WERI-Rb-1 (cell line): ENCODE measurements at regions not wholly inside any gene's neighbourhood (a gene's known extent, or its start where the extent isn't known, plus 50 kb on each side); places are given as distances from the start of the nearest gene placed in this dataset.

ENCODE experiments used
- DNase-seq: peaks from one replicate; pipeline ENCODE4 v3.0.0-alpha.2; 2020
- H3K27ac ChIP-seq: fragments of 250-450 bp; sonication (Bioruptor Pico); 2 replicates; pipeline ENCODE4 v1.5.1; 2020; ENCODE audit warnings: mild to moderate bottlenecking, moderate library complexity
- H3K27me3 ChIP-seq: fragments of 250-450 bp; sonication (Bioruptor Pico); 2 replicates; pipeline ENCODE4 v1.5.1; 2021; ENCODE audit warnings: mild to moderate bottlenecking, low read depth, moderate library complexity; ENCODE audit not compliant: insufficient read depth, severe bottlenecking
- H3K36me3 ChIP-seq: fragments of 250-450 bp; sonication (Bioruptor Pico); 2 replicates; pipeline ENCODE4 v1.5.1; 2020; ENCODE audit warnings: mild to moderate bottlenecking, moderate library complexity
- H3K4me3 ChIP-seq: 2 replicates; pipeline ENCODE4 v1.5.1; 2011; ENCODE audit warnings: low read depth, mild to moderate bottlenecking, control low read depth, low read length
- H3K9me3 ChIP-seq: fragments of 250-450 bp; sonication (Bioruptor Pico); 2 replicates; pipeline ENCODE4 v1.5.1; 2021; ENCODE audit warnings: mild to moderate bottlenecking, moderate library complexity; ENCODE audit not compliant: severe bottlenecking
- CTCF ChIP-seq: IDR thresholded peaks from 2 replicates; pipeline ENCODE4 v1.5.1; 2011; ENCODE audit warnings: low read depth, mild to moderate bottlenecking, control low read depth, inconsistent platforms, low read length

- no peaks in the 10 kb centered on the region for H3K9me3 ChIP-seq
- H3K4me3 ChIP-seq, result no peak overlapping the region
- H3K36me3 ChIP-seq, result no peaks in the 10 kb centered on the region
- no peak overlapping the region for H3K27ac ChIP-seq
- no peaks in the 10 kb centered on the region for H3K27me3 ChIP-seq
- DNase-seq, result no peak
- no peak for TF ChIP-seq CTCF
Measured at GRCh38 chr13:40329781-40330485, 336.5 kb downstream of the FOXO1 start.

GRCh38 chr13:40330950-40331349 is 335.5 kb downstream of the FOXO1 start:
- TF ChIP-seq CTCF, result no peak
- Histone ChIP-seq H3K4me3 (no peak overlapping the region), H3K27me3 (no peaks in the 10 kb centered on the region), H3K27ac (no peak overlapping the region), H3K36me3 (no peaks in the 10 kb centered on the region), H3K9me3 (no peaks in the 10 kb centered on the region)
- no peak for DNase-seq

GRCh38 chr13:40331802-40332201 is 334.6 kb downstream of the FOXO1 start:
- Histone ChIP-seq H3K36me3 (no peaks in the 10 kb centered on the region), H3K4me3 (no peak overlapping the region), H3K27ac (no peak overlapping the region), H3K9me3 (no peaks in the 10 kb centered on the region), H3K27me3 (no peaks in the 10 kb centered on the region)
- no peak for TF ChIP-seq CTCF
- DNase-seq, result no peak

DNA sequence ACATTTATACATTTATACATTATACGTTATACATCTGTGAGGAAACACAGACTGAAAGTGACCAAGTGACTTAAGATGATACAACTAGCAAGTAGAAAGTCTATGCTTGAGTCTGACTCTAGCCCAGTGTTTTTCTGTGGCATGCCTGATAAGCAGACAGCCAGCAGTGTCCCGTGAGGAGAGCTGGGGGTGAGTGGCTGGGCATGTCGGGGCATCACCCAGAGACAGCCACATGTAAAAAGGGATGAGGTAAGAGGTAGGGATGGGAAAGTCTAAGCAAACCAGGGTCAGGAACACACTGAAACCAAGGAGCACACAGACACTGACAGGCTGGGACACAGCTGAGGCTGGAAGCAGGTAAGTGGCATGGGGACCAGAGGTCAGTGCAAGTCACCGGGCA is 333.2 kb downstream of the FOXO1 start:
- Histone ChIP-seq H3K27me3 (no peaks in the 10 kb centered on the region), H3K4me3 (no peak overlapping the region), H3K9me3 (no peaks in the 10 kb centered on the region), H3K27ac (no peak overlapping the region), H3K36me3 (no peaks in the 10 kb centered on the region)
- no peak for TF ChIP-seq CTCF
- DNase-seq, result no peak

DNA sequence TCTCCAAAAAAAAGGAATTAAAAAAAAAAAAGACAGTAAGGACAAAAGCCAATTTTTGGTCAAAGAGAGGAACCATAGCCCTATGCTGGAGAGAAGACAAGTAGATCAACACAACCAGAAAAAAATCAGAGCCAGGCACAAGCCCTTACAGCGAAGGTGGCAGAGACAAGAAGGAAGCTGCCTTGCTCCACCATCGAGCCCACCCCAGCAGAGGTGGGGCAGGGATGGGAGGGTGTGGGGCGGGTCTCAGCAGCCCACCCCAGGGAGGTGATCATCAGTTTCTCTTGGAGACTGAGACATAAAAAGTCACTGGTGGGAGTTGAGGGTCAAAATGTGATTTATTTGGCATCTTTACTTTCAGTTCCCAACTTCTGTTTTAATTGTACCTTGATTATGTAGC is 332.4 kb downstream of the FOXO1 start:
- no peaks in the 10 kb centered on the region for H3K27me3 ChIP-seq
- H3K9me3 ChIP-seq, result no peaks in the 10 kb centered on the region
- H3K27ac ChIP-seq, result no peak overlapping the region
- no peak overlapping the region for H3K4me3 ChIP-seq
- no peak for TF ChIP-seq CTCF
- H3K36me3 ChIP-seq, result no peaks in the 10 kb centered on the region
- no peak for DNase-seq

DNA sequence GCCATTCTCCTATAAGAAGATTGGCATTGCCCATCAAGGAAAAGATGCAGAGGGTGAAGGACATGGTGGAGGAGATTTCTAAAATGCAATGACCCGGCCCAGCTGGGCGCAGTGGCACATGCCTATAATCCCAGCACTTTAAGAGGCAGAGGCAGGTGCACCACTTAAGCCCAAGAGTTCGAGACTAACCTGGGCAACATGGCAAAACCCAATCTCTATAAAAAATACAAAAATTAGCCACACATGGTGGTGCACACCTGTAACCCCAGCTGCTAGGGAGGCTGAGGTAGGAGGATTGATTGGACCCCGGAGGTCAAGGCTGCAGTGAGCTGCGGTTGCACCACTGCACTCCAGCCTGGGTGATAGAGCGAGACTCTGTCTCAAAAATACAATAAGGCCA is 331.8 kb downstream of the FOXO1 start:
- Histone ChIP-seq H3K27me3 (no peaks in the 10 kb centered on the region), H3K36me3 (no peaks in the 10 kb centered on the region), H3K4me3 (no peak overlapping the region), H3K27ac (no peak overlapping the region), H3K9me3 (no peaks in the 10 kb centered on the region)
- TF ChIP-seq CTCF, result no peak
- DNase-seq, result no peak
